ENCODE measurements at regions not wholly inside any gene's neighbourhood (a gene's known extent, or its start where the extent isn't known, plus 50 kb on each side); places are given as distances from the start of the nearest gene placed in this dataset.

GRCh38 chr22:49067504-49067903 is 760.2 kb downstream of the BRD1 start:
- no peaks in the 10 kb centered on the region for H3K36me3 ChIP-seq (ENCODE audit: control insufficient read depth in 2 of 2, insufficient read depth in 1 of 2, low read length in 2 of 2)
- TF ChIP-seq ZEB2 (tag by site-specific recombination; IDR thresholded peaks at IDR 0.05) (no peak), ZNF561 (tag by site-specific recombination; IDR thresholded peaks at IDR 0.05; ENCODE audit: borderline replicate concordance) (no peak), ZNF623 (tag by site-specific recombination; IDR thresholded peaks at IDR 0.05) (no peak), ZNF146 (tag by site-specific recombination; IDR thresholded peaks at IDR 0.05) (no peak), ZNF140 (tag by site-specific recombination; IDR thresholded peaks at IDR 0.05) (no peak), ZNF19 (tag by site-specific recombination; IDR thresholded peaks at IDR 0.05; ENCODE audit: low read depth) (no peak), ZNF544 (tag by site-specific recombination; IDR thresholded peaks at IDR 0.05) (no peak), ZNF341 (tag by site-specific recombination; IDR thresholded peaks at IDR 0.05; ENCODE audit: low read depth) (no peak), ZNF670 (tag by site-specific recombination; IDR thresholded peaks at IDR 0.05; ENCODE audit: low read depth) (no peak), YY1 (tag by site-specific recombination; IDR thresholded peaks at IDR 0.05) (no peak), ZNF423 (tag by site-specific recombination; IDR thresholded peaks at IDR 0.05) (no peak), ZNF155 (tag by site-specific recombination; IDR thresholded peaks at IDR 0.05) (no peak), ZNF837 (tag by site-specific recombination; IDR thresholded peaks at IDR 0.05) (no peak), ZNF26 (tag by site-specific recombination; IDR thresholded peaks at IDR 0.05) (no peak), HOXC10 (CRISPR knock-in tag; IDR thresholded peaks at IDR 0.05) (no peak)
- TF ChIP-seq, protein P1, sequence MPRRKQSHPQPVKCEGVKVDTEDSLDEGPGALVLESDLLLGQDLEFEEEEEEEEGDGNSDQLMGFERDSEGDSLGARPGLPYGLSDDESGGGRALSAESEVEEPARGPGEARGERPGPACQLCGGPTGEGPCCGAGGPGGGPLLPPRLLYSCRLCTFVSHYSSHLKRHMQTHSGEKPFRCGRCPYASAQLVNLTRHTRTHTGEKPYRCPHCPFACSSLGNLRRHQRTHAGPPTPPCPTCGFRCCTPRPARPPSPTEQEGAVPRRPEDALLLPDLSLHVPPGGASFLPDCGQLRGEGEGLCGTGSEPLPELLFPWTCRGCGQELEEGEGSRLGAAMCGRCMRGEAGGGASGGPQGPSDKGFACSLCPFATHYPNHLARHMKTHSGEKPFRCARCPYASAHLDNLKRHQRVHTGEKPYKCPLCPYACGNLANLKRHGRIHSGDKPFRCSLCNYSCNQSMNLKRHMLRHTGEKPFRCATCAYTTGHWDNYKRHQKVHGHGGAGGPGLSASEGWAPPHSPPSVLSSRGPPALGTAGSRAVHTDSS (tag by site-specific recombination; IDR thresholded peaks at IDR 0.05), result no peak
- TF ChIP-seq, protein P2, sequence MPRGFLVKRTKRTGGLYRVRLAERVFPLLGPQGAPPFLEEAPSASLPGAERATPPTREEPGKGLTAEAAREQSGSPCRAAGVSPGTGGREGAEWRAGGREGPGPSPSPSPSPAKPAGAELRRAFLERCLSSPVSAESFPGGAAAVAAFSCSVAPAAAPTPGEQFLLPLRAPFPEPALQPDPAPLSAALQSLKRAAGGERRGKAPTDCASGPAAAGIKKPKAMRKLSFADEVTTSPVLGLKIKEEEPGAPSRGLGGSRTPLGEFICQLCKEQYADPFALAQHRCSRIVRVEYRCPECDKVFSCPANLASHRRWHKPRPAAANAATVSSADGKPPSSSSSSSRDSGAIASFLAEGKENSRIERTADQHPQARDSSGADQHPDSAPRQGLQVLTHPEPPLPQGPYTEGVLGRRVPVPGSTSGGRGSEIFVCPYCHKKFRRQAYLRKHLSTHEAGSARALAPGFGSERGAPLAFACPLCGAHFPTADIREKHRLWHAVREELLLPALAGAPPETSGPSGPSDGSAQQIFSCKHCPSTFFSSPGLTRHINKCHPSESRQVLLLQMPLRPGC (tag by site-specific recombination; IDR thresholded peaks at IDR 0.05), result no peak
- ChIA-PET POLR2A (interaction anchor here (0.7 kb wide), 2 partner anchors 33 to 120 kb away, joined by 4 to 9 read pairs; no protein-coding TSS in a partner anchor), CTCF (interaction anchor here (1.7 kb wide), 1 partner anchor 21 kb away, joined by 6 read pairs; no protein-coding TSS in a partner anchor)
- no peaks in the 10 kb centered on the region for H3K4me1 ChIP-seq (ENCODE audit: control insufficient read depth, insufficient read depth, low read length)
- no peak overlapping the region for H3K27ac ChIP-seq (ENCODE audit: extremely low read depth, low read depth, low read length)
- no peaks in the 10 kb centered on the region for H3K9me3 ChIP-seq (ENCODE audit: control insufficient read depth, insufficient read depth, low read depth, low read length)
- H3K4me3 ChIP-seq (ENCODE audit: low read depth, low read length), result no peak overlapping the region

DNA sequence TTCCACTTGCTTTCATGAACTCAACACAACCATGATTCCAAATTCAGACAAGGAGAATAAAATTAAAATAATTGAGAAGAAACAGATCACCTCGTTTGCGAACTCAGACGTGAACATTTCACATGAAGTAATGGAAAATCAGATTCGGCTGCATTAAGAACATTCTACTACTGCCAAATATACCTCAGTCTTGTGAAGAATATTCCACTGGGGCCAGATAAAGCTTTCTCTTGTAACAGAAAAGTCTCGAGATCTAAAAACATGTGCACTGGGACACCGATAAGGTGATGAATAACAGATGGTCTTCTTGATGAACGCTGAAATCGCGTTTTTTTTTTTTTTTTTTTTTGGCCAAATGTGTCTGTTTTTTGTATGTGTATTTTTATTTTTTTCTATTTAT is 761.1 kb downstream of the BRD1 start:
- Histone ChIP-seq H3K4me3 (ENCODE audit: low read depth, low read length) (no peak overlapping the region), H3K9me3 (ENCODE audit: control insufficient read depth, insufficient read depth, low read depth, low read length) (no peaks in the 10 kb centered on the region), H3K27ac (ENCODE audit: extremely low read depth, low read depth, low read length) (no peak overlapping the region), H3K36me3 (ENCODE audit: control insufficient read depth in 2 of 2, insufficient read depth in 1 of 2, low read length in 2 of 2) (no peaks in the 10 kb centered on the region), H3K4me1 (ENCODE audit: control insufficient read depth, insufficient read depth, low read length) (no peaks in the 10 kb centered on the region)
- ChIA-PET CTCF (interaction anchor here (0.6 to 1.7 kb wide), 2 partner anchors 21 to 254 kb away, joined by 3 to 6 read pairs; no protein-coding TSS in a partner anchor), POLR2A (interaction anchor here (0.7 kb wide), 2 partner anchors 33 to 120 kb away, joined by 4 to 9 read pairs; no protein-coding TSS in a partner anchor)
- TF ChIP-seq ZSCAN30 (tag by site-specific recombination; IDR thresholded peaks at IDR 0.05) (no peak), ZNF335 (tag by site-specific recombination; conservative IDR thresholded peaks at IDR 0.05) (no peak), ZSCAN16 (tag by site-specific recombination; IDR thresholded peaks at IDR 0.05) (no peak), ZNF354C (tag by site-specific recombination; IDR thresholded peaks at IDR 0.05; ENCODE audit: borderline replicate concordance, low read depth) (no peak), GLI2 (tag by site-specific recombination; IDR thresholded peaks at IDR 0.05; ENCODE audit: borderline replicate concordance, low read depth) (no peak), ZNF169 (tag by site-specific recombination; IDR thresholded peaks at IDR 0.05) (no peak), GFI1B (tag by site-specific recombination; IDR thresholded peaks at IDR 0.05) (no peak), ZBTB11 (tag by site-specific recombination; conservative IDR thresholded peaks at IDR 0.05; ENCODE audit: low read depth) (no peak)
- TF ChIP-seq, protein P3, sequence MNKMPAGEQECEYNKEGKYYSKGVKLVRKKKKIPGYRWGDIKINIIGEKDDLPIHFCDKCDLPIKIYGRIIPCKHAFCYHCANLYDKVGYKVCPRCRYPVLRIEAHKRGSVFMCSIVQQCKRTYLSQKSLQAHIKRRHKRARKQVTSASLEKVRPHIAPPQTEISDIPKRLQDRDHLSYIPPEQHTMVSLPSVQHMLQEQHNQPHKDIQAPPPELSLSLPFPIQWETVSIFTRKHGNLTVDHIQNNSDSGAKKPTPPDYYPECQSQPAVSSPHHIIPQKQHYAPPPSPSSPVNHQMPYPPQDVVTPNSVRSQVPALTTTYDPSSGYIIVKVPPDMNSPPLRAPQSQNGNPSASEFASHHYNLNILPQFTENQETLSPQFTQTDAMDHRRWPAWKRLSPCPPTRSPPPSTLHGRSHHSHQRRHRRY (tag by site-specific recombination; IDR thresholded peaks at IDR 0.05), result no peak
- TF ChIP-seq, protein P4, sequence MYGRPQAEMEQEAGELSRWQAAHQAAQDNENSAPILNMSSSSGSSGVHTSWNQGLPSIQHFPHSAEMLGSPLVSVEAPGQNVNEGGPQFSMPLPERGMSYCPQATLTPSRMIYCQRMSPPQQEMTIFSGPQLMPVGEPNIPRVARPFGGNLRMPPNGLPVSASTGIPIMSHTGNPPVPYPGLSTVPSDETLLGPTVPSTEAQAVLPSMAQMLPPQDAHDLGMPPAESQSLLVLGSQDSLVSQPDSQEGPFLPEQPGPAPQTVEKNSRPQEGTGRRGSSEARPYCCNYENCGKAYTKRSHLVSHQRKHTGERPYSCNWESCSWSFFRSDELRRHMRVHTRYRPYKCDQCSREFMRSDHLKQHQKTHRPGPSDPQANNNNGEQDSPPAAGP (tag by site-specific recombination; IDR thresholded peaks at IDR 0.05), result no peak
